ENCODE measurements at regions not wholly inside any gene's neighbourhood (a gene's known extent, or its start where the extent isn't known, plus 50 kb on each side); places are given as distances from the start of the nearest gene placed in this dataset.

GRCh38 chr9:89664010-89664409 lies 59.2 kb downstream of the GADD45G start:
- no peak for TF ChIP-seq CTCF (conservative IDR thresholded peaks at IDR 0.05 in 1 of 2, IDR thresholded peaks at IDR 0.05 in 1 of 2; ENCODE audit: extremely low read depth in 1 of 2, insufficient read depth in 1 of 2, low read depth in 1 of 2, low read length in 2 of 2)
- TF ChIP-seq EZH2 (IDR thresholded peaks at IDR 0.05; ENCODE audit: borderline replicate concordance, low read length): no peak

Data from mammary epithelial cell (primary cell).